ENCODE measurements at regions not wholly inside any gene's neighbourhood (a gene's known extent, or its start where the extent isn't known, plus 50 kb on each side); places are given as distances from the start of the nearest gene placed in this dataset.
"Not testable (repeated sequence)": the region's sequence is repeated elsewhere in the genome, so short reads cannot be mapped to it uniquely, and the experiment has no call there.

GRCh38 chr1:120357046-120357445, 57.8 kb upstream of the NBPF8 start:
- not testable (repeated sequence) for H3K4me3 ChIP-seq (ENCODE audit: low read depth, low read length)

GRCh38 chr1:120356170-120356569, 58.7 kb upstream of the NBPF8 start:
- not testable (repeated sequence) for H3K4me3 ChIP-seq (ENCODE audit: low read depth, low read length)

GRCh38 chr1:120354618-120355184, 60.1 kb upstream of the NBPF8 start:
- H3K4me3 ChIP-seq (ENCODE audit: low read depth, low read length): not testable (repeated sequence)

GRCh38 chr1:120342231-120343073, 72.4 kb upstream of the NBPF8 start:
- H3K4me3 ChIP-seq (ENCODE audit: low read depth, low read length): 0 out of 2 replicates have a peak overlapping the region, but pooled peaks have one; percentile 32

DNA sequence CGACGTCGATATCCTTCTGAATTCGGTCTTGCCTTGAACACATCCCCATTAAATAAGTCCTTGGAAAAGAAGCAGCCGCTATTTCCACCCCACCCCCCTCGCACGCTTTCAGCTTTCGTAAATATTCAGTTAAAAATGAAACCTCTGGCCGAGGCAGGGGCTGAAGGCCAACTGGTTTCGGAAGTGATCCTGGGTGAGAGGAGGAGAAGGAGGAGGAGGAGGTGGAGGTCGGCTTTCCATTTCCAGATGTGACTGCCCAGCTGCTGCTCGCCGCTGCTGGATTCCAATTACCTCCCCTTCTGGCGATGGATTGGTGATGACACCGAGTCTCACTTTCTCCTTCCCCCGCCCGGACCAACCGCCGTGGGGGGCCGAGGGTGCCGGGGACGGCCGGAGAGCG, 73.1 kb upstream of the NBPF8 start:
- peak overlapping the region; percentile 56 for H3K4me3 ChIP-seq (ENCODE audit: low read depth, low read length)

- peak overlapping the region; percentile 56 for H3K4me3 ChIP-seq (ENCODE audit: low read depth, low read length)
Observed at GRCh38 chr1:120340838-120341751, 73.7 kb upstream of the NBPF8 start.

- not testable (repeated sequence) for H3K4me3 ChIP-seq (ENCODE audit: low read depth, low read length)
Observed at GRCh38 chr1:120315738-120316137, 99.1 kb upstream of the NBPF8 start.

DNA sequence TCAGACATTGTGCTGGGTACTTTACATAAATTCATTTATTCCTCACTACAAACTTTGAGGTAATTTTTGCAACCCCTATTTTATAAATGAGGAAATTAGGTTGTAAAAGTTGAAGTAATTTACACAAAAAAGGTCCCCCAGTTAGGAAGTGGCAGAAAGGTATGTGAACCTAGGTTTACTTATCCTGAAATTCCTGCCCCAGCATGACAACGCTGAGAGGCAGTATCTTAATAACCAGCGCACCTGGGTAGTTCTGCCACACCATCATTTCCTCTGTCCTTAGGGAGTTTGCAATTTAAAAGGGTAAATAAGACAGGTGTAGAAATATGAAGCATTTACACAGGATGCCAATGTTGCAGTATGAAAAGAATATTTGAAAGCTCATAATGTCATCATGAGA, 102.9 kb upstream of the NBPF8 start:
- H3K4me3 ChIP-seq (ENCODE audit: low read depth, low read length): not testable (repeated sequence)

- H3K4me3 ChIP-seq (ENCODE audit: low read depth, low read length): not testable (repeated sequence)
Observed at GRCh38 chr1:120308940-120309578, 105.8 kb upstream of the NBPF8 start.

DNA sequence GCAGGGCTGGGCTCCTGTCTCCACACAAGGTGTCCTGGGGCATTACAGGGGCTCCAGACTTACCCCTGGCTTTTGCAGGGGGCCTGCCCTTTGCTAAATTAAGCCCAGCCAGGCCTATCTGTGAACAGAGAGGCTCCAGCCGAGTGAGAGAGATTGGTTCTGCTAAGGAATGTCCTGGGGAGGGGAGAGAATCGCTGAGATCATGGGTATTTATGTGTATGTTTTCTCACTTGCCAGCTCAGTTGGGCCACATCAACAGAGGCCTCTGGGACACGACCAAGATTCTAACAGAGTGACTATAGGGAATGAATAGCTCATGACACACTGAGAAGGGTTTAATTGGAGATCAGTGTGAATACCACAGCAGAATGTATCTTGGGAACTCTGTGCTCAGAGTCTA, 109.8 kb upstream of the NBPF8 start:
- H3K4me3 ChIP-seq (ENCODE audit: low read depth, low read length): not testable (repeated sequence)

GRCh38 chr1:120304341-120304740, 110.5 kb upstream of the NBPF8 start:
- H3K4me3 ChIP-seq (ENCODE audit: low read depth, low read length): not testable (repeated sequence)

DNA sequence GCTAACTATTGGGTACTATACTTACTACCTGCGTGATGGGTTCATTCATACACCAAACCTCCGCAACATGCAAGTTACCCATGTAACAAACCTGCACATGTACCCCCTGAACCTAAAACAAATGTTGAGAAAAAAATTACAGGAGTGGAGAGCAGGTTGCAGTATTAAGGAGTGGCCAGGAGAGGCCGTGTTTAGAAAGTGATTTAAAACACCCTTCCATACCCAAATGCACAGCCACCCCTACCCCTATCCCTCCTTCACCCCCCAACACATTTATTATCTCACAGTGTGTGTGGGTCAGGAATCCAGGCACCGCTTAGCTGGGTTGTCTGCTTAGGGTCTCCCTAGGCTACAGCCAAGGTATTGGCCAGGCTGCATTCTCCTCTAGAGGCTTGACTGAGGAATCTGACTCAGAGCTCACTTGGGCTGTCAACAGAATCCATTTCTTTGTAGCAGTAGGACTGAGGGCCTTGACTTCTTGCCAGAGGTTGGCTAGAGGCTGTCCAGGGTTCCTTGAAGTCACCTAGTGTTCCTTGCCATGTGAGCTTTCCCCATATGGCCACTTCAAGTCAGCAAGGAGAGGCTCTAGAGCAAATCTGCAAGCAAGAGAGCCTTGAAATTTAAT, 115.3 kb upstream of the NBPF8 start:
- not testable (repeated sequence) for H3K4me3 ChIP-seq (ENCODE audit: low read depth, low read length)

DNA sequence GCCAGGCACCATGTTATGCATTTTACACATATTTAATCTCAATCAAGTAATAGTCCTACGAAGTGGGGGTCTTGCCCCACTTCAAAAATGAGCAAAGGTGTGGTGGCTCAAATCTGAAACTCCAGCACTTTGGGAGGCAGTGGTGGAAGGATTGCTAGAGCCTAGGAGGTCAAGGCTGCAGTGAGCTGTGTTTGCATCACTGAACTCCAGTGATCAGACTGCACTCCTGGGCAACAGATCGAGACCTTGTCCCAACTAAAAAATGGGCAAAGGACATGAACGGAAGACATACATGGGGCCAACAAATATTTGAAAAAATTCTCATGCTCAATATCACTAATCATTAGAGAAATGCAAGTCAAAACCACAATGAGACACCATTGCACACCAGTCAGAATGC, 116.3 kb upstream of the NBPF8 start:
- H3K4me3 ChIP-seq (ENCODE audit: low read depth, low read length): not testable (repeated sequence)

DNA sequence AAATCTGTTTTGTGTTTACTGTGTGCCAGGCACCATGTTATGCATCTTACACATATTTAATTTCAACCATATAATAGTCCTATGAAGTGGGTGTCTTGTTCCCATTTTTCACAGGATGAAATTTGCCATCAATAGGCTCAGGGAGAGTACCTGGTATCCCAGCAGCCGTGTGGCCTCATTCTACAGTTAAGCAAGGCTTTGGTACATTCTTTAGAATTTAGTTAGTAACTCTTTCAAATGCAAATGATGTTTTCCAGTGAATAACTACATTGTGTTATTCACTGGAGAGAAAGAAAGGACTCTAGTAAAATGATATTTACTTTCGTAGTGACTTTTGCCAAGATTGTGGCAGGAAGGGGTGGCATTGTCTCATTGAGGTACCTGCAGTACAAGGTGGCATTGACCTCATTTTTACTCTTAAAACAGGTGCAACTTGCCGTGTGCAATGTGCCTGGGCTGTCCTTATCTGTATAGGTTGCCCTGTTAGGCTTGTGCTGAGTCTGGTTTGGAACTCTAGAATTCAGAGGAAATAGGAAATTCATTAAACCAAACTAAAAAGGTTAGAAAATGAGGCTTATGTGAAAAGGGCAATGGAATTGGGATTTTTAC, 117.4 kb upstream of the NBPF8 start:
- H3K4me3 ChIP-seq (ENCODE audit: low read depth, low read length): not testable (repeated sequence)

DNA sequence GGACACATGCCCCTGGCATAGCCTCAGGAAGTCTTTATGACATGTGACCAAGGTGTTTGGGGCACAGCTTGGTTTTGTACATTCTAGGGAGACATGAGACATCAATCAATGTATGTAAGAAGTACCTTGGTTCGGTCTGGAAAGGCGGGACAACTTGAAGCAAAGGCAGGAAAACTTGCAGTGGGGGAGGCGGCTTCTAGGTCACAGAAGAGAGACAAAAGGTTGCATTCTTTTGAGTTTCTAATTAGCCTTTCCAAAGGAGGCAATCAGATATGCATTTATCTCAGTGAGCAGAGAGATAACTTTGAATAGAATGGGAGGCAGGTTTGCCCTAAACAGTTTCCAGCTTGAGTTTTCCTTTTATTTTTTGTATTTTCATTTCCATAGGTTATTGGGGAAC, 113.8 kb upstream of the SEC22B start:
- not testable (repeated sequence) for H3K4me3 ChIP-seq (ENCODE audit: low read depth, low read length)

- H3K4me3 ChIP-seq (ENCODE audit: low read depth, low read length): not testable (repeated sequence)
Observed at GRCh38 chr1:120289601-120290074, 113.3 kb upstream of the SEC22B start.

- H3K4me3 ChIP-seq (ENCODE audit: low read depth, low read length): not testable (repeated sequence)
Observed at GRCh38 chr1:120288814-120289600, 112.7 kb upstream of the SEC22B start.

- not testable (repeated sequence) for H3K4me3 ChIP-seq (ENCODE audit: low read depth, low read length)
Observed at GRCh38 chr1:120288167-120288566, 111.8 kb upstream of the SEC22B start.

Data from WI38 (cell line).